ENCODE measurements at regions not wholly inside any gene's neighbourhood (a gene's known extent, or its start where the extent isn't known, plus 50 kb on each side); places are given as distances from the start of the nearest gene placed in this dataset.
"Not testable (repeated sequence)": the region's sequence is repeated elsewhere in the genome, so short reads cannot be mapped to it uniquely, and the experiment has no call there.

- no peak for DNase-seq
Observed at GRCh38 chr4:189656641-189657040, 284.0 kb upstream of the FRG1 start.

- DNase-seq: not testable (repeated sequence)
Observed at GRCh38 chr4:189658259-189658658, 282.4 kb upstream of the FRG1 start.

GRCh38 chr4:189658831-189659230 lies 281.8 kb upstream of the FRG1 start:
- not testable (repeated sequence) for DNase-seq

DNA sequence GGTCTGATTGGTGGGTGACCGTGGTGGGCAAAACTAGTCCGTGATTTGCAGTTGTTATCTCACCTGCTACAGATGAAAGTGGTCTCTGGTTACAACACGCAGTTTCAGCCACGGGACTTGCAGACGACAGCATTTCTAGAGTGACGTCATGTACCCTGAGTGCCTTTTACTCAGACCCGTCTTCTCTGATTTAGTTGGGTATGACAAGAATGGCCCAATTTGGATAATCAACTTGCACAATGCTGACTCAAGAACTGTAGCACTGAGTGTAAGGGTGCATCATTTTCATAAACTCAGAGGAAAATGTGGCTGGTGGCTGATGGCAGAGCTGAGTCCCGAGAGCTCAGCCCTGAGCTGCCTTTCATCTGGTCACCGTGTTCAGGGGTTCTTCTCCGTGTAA lies 281.4 kb upstream of the FRG1 start:
- no peak for DNase-seq

DNA sequence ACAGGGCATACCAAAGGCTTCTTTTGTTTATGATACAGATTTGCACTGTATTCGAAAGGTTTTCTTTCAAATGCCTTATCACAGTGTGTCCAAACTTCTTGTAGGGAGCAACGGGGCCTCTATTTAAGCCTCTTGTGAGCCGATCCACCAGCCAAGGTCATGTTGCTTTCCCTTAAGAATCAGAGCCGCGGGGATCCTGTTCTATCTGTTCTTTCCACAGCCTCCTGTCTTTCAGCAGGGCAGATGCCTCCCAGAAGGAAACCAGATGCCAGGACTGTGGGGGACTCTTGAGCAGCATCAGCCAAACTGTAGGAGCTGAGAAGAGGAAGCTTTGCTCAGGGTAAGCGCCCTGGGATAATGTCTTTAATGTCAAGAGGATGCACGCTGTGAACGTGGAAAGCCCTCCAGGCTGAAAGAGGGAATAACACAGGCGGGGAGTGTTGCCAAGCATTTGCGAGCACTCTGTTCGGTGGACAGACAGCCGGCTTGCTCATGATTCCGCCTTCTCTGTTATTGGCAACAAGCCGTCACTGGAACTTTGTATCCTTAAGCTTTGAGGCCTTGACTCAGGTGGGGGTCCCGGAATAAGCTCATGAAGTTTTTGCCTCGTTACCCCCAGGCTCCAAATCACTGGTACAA lies 279.8 kb upstream of the FRG1 start:
- DNase-seq: no peak

DNA sequence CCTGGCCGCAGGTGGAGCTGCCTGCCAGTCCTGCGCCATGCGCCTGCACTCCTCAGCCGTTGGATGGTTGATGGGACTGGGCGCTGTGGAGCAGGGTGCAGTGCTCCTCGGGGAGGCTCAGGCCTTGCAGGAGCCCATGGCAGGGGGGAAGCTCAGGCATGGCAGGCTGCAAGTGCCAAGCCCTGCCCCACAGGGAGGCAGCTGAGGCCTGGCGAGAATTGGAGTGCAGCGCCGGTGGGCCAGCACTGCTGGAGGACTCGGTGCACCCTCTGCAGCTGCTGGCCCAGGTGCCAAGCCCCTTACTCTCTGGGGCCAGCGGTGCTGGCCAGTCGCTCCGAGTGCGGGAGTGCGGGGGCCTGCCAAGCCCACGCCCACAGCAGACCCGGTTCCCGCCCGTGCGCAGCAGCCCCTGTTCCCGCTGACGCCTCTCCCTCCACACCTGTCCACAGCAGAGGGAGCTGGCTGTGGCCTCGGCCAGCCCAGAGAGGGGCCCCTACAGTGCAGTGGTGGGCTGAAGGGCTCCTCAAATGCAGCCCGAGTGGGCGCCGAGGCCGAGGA lies 275.9 kb upstream of the FRG1 start:
- DNase-seq: no peak

DNA sequence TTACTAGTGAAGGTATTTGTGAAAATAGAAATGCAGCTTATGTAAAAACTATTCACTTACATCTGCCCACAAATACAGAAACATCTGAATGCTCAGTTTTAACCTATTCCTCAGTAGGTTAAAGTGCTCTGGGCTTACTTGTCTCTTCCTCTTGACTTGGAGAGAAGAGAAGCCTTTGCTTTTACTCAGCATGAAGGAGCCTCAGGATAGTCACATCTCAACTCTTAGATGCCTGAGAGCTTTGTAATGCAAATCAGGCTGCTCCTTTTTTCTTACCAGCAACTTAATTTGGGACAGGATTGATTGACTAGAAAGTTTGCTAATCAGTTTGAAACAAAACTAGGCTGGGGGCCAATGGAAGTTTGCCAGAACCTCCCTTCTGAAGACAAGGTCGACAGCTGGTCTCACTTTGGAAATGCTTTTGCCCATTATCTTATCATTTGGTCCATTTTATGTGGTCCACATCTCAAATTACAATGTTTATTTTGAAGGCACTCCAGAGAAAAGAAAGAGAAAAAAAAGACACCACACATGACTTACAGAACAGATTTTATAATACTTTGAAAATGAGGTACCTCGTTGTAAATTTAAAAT lies 274.9 kb upstream of the FRG1 start:
- not testable (repeated sequence) for DNase-seq

GRCh38 chr4:189667386-189667785 lies 273.3 kb upstream of the FRG1 start:
- not testable (repeated sequence) for DNase-seq

- not testable (repeated sequence) for DNase-seq
Observed at GRCh38 chr4:189697675-189698245, 242.9 kb upstream of the FRG1 start.

- DNase-seq: not testable (repeated sequence)
Observed at GRCh38 chr4:189703000-189703399, 237.7 kb upstream of the FRG1 start.

DNA sequence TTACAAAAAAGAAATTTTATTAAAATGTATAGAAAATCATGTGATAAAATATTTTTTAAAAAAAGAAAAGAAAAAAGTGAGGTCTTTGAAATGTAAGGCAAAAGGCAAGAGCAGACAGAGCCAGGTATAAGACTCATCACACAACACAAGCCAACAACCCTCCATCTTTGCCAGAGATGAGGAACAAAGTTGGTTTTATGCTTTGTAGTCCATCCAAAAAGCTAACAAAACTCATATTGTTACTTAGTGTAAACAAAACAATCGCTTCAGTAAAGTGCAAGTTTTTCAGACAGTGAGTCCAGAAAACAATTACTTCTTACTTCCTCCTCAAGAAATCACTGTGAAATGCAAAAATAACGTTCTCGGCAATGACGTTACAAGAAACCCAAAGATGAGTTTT lies 233.9 kb upstream of the FRG1 start:
- DNase-seq: not testable (repeated sequence)

DNA sequence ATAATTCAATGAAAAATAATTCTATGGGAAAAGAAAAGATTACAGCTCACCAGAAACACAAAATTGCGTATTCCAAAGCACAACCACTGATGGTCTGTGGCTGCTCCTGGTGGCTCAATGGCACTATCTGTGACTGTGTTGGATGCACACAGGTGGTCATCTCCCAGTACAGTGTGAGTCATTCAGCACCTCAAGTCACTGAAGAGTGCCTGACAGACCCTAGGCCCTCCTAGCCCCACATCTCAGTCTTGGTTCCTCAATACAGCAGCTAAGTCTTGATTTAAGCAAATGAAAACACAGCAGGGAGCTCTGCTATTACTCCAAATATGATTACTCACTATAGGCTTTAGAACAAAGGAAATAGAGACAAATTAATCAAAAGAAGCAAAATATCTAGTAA lies 233.4 kb upstream of the FRG1 start:
- not testable (repeated sequence) for DNase-seq

DNA sequence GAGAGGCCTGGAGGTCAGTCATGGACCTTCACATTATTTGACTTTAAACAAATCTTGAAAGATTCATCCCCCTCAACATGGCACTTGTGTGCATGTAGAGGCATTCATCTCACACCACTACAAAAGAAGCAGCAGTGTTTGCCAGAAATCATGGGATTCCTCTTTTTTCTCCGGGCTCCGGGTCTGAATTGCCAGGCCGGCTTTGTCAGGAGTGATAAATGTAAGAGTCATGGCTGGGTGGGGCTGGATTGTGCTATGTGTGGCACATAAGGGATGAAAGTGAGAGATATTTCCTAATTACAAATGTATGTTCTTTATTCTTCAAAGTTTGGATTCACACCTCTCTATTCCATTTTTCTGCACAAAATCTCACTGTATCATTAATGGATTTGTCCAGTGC lies 228.7 kb upstream of the FRG1 start:
- DNase-seq: not testable (repeated sequence)

- not testable (repeated sequence) for DNase-seq
Observed at GRCh38 chr4:189721016-189721993, 219.4 kb upstream of the FRG1 start.

DNA sequence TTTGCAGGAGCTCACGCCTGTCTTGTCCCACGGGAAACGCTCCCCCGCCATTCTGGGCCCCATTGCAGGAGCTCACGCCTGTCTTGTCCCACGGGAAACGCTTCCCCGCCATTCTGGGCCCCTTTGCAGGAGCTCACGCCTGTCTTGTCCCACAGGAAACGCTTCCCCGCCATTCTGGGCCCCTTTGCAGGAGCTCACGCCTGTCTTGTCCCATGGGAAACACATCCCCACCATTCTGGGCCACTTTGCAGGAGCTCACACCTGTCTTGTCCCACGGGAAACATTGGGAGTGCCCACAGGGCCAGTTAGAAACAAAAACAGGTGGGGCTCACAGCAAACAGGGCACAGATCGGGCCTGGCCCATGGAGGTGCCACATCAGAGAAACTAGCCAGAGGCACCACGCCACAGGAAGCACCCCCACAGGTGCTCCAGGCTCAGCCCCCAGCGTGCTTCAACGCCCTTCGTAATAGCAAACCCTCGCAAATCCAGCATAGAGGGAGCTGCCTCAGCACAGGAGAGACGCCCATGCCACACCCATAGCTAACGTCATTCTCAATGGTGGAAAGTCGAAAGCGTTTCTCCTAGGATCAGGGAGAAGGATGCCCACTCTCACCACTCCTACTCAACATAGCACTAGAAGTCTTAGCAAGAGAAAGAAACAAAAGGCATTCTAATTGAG lies 218.2 kb upstream of the FRG1 start:
- DNase-seq: not testable (repeated sequence)

DNA sequence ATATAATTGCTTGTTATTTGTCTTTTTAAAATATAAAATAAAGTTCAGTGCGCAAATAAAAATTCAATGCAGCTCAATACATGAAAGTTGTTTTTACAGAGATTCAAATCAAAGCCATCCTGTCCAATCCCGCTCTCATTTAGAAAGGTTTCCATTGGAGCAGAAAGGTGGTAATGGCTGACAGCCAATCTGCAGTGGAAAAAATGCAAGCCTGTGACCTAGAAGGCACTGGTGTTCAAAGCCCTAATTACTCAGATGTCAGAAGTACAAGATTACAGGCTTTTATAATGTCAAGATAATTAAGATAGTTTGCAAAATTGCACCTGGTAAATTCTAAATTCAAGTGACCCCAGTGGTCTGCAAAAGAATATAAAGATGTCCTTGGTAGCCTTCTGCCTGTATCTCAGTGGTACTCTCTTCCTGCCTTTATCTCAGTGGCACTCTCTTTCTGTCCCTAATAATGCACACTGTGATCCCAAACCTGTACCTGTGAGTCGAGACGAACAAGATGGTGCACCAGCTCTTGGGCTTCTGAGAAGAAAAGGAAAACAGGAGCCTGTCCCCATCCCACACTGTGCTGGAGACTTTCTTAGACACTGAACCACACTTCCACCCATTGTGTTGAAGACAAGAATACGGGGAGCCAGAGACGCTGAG lies 212.6 kb upstream of the FRG1 start:
- DNase-seq: not testable (repeated sequence)

DNA sequence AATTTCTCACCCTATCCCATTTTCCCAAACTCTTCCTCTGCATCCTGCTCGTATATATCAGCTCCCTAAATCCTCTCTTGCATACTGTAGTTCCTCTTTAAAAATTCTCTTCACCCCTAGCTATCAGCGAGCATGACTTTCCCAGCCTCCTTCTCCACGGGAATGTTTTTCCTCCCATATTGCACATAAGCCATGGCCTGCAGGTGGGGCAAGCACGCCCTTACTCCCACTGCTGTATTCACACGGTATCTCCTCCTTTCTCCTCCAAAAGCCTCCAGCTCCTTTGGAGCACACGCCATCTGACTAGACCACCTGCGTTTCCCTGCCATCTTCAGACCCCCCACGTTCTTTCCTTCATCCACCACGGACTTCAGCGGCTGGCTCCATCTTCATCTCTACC lies 208.7 kb upstream of the FRG1 start:
- not testable (repeated sequence) for DNase-seq

DNA sequence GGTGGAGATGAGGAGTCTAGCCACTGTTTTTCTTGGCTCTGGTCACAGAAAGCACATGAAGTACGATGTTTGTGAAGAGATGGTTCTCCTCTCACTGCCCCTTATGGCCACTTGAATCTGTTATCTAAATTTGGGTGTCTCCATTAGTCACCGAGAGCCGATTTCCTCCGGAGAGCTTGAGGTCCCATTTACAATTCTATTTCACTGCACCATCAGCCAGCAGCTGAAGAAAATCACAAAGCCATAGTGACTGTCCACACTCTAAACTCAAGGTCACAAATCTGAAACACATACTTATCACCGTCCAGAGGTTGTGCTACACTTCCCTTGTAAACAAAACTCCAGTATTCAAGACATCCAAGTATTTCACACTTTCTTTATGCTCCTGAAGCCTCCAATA lies 207.2 kb upstream of the FRG1 start:
- not testable (repeated sequence) for DNase-seq

DNA sequence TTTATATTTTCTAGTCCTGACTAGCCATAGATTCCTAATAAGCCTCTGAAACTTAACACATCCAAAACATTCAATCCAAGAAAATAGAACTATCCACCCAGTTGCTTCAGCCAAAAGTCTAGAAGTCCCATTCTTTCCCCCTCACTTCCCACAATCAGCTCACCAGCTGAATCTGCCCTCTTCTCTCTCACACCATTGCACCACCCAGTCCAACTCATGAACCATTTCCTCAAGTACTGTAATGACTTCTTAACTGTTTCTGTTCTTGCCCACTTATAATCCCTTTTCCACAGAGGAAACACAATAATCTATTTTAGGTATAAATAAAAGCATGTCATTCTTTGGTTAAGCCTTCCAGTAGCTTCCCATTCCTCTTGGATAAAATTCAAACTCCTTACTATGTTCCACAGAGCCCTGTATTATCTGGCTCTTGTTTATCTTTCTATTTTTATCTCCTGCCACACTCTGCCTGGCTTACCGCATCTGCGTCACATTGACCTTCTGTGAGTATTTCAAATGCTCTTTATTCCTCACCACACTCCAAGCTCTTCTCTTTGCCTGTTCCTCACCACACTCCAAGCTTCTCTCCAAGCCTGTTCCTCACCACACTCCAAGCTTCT lies 205.9 kb upstream of the FRG1 start:
- DNase-seq: not testable (repeated sequence)

GRCh38 chr4:189736656-189737055 lies 204.0 kb upstream of the FRG1 start:
- DNase-seq: not testable (repeated sequence)

- not testable (repeated sequence) for DNase-seq
Observed at GRCh38 chr4:189740118-189740517, 200.6 kb upstream of the FRG1 start.
